ENCODE measurements at regions not wholly inside any gene's neighbourhood (a gene's known extent, or its start where the extent isn't known, plus 50 kb on each side); places are given as distances from the start of the nearest gene placed in this dataset.
"Not testable (repeated sequence)": the region's sequence is repeated elsewhere in the genome, so short reads cannot be mapped to it uniquely, and the experiment has no call there.

DNA sequence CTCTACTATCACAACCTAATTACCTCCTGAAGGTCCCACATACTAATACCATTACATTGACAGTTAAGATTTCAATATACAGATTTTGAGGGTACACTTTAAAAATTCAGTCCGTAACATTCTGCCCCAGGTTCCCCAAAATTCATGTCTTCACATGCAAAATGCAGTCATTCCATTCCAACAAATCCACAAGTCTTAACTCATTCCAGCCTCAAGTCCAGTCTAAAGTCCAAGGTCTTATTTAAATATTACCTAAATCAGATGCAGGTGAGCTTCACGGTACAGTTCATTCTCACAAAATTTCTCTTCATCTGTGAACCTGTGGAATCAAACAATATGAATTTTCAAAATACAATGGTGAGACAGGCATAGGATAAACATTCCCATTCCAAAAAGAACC lies 1332.0 kb downstream of the CDH12 start:
- H3K9me3 Mint-ChIP-seq (ENCODE audit: low read depth); H3K4me3 Mint-ChIP-seq; CTCF ChIA-PET; H3K36me3 Mint-ChIP-seq (ENCODE audit: low read depth); ATAC-seq; POLR2A ChIA-PET; H3K27ac Mint-ChIP-seq; H3K27me3 Mint-ChIP-seq; H3K4me1 Mint-ChIP-seq; intact Hi-C loops (cut with DNase I, micrococcal nuclease); DNase-seq: not testable (repeated sequence)

DNA sequence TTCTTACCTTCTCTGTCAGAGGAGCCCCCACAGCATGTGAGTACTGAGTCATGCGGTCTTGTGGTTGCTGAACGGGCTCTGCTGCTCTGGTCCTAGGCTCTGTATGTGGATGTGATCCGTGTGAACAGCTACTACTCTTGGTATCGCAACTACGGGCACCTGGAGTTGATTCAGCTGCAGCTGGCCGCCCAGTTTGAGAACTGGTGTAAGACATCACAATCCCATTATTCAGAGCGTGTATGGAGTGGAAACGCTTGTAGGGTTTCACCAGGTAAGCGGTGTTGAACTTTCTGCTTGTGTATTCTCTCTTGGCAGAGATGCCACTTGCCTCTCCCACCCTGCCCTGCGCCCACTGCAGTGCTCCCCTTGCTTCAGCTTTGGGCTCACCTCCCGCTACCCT lies 1356.2 kb downstream of the CDH12 start:
- intact Hi-C loops (cut with DNase I, micrococcal nuclease); H3K4me3 Mint-ChIP-seq; H3K27ac Mint-ChIP-seq; ATAC-seq; CTCF ChIA-PET; H3K4me1 Mint-ChIP-seq; H3K9me3 Mint-ChIP-seq (ENCODE audit: low read depth); DNase-seq; H3K27me3 Mint-ChIP-seq; POLR2A ChIA-PET: not testable (repeated sequence)
- H3K36me3 Mint-ChIP-seq (ENCODE audit: low read depth) = peaks cover 12% of the 10 kb centered on the region

DNA sequence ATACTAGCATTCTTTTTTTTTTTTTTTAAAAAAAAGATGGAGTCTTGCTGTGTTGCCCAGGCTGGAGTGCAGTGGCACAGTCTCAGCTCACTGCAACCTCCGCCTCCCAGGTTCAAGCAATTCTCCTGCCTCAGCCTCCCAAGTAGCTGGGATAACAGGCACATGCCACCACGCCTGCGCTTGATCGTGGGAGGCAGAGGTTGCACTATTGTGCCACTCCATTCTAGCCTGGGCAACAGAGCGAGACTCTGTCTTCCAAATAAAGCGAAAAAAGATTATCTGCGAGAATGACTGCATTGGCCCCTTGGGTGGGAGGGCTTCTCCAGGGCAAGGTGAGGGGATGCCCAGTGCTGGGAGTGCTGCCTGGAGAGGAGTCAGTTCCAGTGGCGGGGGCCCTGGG lies 1357.1 kb downstream of the CDH12 start:
- intact Hi-C loops (cut with DNase I, micrococcal nuclease); CTCF ChIA-PET; H3K4me1 Mint-ChIP-seq; H3K27me3 Mint-ChIP-seq; POLR2A ChIA-PET; H3K36me3 Mint-ChIP-seq (ENCODE audit: low read depth); H3K9me3 Mint-ChIP-seq (ENCODE audit: low read depth); H3K27ac Mint-ChIP-seq; H3K4me3 Mint-ChIP-seq; DNase-seq; ATAC-seq: not testable (repeated sequence)

DNA sequence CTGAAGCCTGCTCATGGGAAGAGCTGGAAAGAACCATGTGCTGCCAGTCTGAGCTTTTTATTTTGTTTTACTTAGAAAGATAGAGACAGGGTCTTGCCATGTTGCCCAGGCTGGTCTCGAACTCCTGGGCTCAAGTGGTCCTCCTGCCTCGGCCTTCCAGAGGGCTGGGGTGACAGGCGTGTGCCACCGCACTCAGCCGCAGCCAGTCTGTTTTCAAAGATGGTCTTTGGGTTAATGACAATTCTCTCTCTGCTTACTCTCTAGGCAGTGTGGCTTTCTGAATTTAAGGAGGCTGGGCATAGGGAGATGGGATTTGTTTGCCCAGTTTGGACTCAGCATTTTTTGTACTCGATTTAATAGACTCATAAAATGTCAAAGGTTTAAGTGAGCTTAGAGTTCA lies 1357.9 kb downstream of the CDH12 start:
- H3K9me3 Mint-ChIP-seq (ENCODE audit: low read depth); H3K27me3 Mint-ChIP-seq; intact Hi-C loops (cut with DNase I, micrococcal nuclease); H3K27ac Mint-ChIP-seq; H3K4me1 Mint-ChIP-seq; H3K36me3 Mint-ChIP-seq (ENCODE audit: low read depth); CTCF ChIA-PET; ATAC-seq; H3K4me3 Mint-ChIP-seq; POLR2A ChIA-PET; DNase-seq: not testable (repeated sequence)

DNA sequence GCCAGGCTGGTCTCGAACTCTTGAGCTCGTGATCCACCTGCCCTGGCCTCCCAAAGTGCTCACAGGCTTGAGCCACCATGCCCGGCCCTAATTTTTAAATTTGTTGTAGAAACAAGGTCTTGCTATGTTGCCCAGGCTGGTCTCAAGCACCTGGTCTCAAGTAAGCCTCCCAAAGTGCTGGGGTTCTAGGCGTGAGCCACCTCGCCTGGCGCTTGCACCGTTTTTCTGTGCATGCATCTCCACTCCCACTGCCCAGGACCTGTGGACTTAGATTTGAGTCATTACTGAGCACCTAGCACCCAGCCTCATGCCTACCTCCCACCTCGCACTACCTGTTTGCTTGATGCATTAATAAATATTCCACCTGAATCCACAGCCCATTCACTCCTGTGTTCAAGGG lies 1359.1 kb downstream of the CDH12 start:
- intact Hi-C loops (cut with DNase I, micrococcal nuclease); DNase-seq; POLR2A ChIA-PET; H3K36me3 Mint-ChIP-seq (ENCODE audit: low read depth); CTCF ChIA-PET; H3K9me3 Mint-ChIP-seq (ENCODE audit: low read depth); H3K27me3 Mint-ChIP-seq; H3K4me3 Mint-ChIP-seq; H3K27ac Mint-ChIP-seq; ATAC-seq; H3K4me1 Mint-ChIP-seq: not testable (repeated sequence)

DNA sequence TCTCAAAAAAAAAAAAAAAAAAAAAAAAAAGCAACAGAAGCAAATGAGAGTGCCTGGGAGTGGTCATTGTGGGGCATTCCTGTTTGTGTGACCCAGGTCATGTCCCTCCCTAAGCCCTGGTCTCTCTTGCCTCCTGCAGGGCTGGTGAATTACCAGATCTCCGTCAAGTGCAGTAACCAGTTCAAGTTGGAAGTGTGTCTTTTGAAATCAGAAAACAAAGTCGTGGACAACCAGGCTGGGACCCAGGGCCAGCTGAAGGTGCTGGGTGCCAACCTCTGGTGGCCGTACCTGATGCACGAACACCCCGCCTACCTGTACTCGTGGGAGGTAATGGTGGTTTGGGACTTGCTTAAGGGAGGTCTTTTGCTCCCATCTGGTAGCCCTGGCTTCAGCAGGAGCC lies 1362.0 kb downstream of the CDH12 start:
- H3K27ac Mint-ChIP-seq; ATAC-seq; H3K9me3 Mint-ChIP-seq (ENCODE audit: low read depth); intact Hi-C loops (cut with DNase I, micrococcal nuclease); POLR2A ChIA-PET; H3K36me3 Mint-ChIP-seq (ENCODE audit: low read depth); H3K27me3 Mint-ChIP-seq; CTCF ChIA-PET; DNase-seq; H3K4me1 Mint-ChIP-seq; H3K4me3 Mint-ChIP-seq: not testable (repeated sequence)

DNA sequence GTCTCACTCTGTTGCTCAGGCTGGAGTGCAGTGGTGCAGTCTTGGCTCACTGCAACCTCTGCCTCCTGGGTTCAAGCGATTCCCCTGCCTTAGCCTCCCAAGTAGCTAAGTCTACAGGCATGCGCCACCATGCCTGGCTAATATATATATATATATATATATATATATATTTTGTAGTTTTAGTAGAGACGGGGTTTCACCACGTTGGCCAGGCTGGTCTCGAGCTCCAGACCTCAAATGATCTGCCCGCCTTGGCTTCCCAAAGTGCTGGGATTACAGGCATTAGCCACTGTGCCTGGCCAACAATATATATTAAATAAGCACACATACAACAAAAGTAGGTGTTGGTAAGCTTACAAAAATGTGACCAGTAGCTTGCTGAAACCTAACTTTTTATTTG lies 1364.3 kb downstream of the CDH12 start:
- POLR2A ChIA-PET; ATAC-seq; H3K27me3 Mint-ChIP-seq; DNase-seq; H3K4me1 Mint-ChIP-seq; H3K36me3 Mint-ChIP-seq (ENCODE audit: low read depth); H3K4me3 Mint-ChIP-seq; H3K9me3 Mint-ChIP-seq (ENCODE audit: low read depth); intact Hi-C loops (cut with DNase I, micrococcal nuclease); CTCF ChIA-PET; H3K27ac Mint-ChIP-seq: not testable (repeated sequence)

DNA sequence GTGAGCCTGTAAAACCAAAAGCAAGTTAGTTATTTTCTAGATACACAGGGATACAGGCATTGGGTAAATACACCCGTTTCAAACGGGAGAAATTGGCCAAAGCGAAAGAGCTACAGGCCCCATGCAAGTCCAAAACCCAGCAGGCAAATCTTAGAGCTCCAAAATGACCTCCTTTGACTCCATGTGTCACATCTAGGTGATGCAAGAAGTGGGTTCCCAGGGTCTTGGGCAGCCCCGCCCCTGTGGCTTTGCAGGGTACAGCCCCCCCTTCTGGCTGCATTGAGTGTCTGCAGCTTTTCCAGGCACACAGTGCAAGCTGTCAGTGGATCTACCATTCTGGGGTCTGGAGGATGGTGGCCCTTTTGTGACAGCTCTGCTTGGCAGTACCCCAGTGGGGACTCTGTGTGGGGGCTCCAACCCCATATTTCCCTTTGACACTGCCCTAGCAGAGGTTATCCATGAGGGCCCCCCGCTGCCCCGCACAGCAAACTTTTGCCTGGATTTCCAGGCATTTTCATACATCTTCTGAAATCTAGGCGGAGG lies 1367.6 kb downstream of the CDH12 start:
- DNase-seq; H3K4me1 Mint-ChIP-seq; H3K9me3 Mint-ChIP-seq (ENCODE audit: low read depth); intact Hi-C loops (cut with DNase I, micrococcal nuclease); H3K27me3 Mint-ChIP-seq; H3K27ac Mint-ChIP-seq; H3K4me3 Mint-ChIP-seq; CTCF ChIA-PET; ATAC-seq; POLR2A ChIA-PET: not testable (repeated sequence)
- H3K36me3 Mint-ChIP-seq (ENCODE audit: low read depth) = peaks cover 13% of the 10 kb centered on the region

DNA sequence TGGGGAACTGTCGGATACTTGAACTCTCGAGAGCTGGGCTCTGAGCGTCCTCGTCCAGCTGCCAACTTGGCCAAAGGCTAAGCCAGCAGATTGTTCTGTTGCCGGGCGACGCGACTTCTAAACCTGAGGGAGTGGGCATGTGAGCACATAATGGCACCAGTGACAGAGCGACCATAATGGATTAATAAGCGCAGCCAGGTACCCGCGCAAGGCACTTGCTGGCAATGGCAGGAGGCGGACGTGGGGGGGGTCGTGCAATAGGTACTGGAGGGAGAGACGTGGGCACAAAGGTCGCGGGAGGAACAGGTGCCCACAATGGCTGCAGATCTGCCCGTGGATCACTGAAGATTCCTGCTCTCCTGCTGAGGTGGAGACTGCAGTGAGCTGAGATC lies 1368.7 kb downstream of the CDH12 start:
- CTCF ChIA-PET, H3K27me3 Mint-ChIP-seq: not testable (repeated sequence)

DNA sequence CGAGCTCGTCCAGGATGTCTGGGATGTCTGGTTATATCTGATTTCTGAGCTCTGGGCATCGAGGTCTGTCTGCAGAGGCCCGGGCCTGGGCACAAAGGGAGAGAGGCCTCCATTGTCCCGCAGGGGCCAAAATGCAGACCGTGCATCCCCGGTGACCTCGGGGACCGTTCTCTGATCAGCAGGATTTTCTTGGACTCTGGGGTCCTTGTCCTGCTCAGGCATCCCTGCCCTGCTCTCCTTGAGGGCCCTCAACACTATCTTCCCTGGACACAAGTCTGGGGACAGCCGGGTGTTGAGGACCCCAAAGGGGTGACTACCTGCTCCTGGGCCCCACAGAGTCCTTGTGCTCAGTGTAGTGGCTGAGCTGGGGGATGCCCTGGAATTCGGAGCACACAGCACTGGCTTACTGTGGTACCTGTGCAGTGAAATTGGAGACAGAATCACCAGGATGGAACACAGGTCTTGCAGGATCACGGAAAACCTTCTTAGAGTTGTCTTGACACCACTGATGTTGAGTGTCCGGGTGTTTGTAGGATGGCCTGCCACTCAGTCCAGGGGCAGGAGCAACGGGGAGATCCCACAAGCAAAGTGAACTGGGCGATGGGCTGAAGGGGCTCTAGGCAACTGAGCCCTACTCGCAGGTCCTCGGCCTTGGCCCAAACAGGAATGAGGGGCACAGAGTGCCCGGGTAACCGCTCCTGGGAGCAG lies 1369.2 kb downstream of the CDH12 start:
- POLR2A ChIA-PET; H3K27me3 Mint-ChIP-seq; intact Hi-C loops (cut with DNase I, micrococcal nuclease); DNase-seq; H3K4me1 Mint-ChIP-seq; CTCF ChIA-PET; ATAC-seq; H3K4me3 Mint-ChIP-seq; H3K27ac Mint-ChIP-seq; H3K9me3 Mint-ChIP-seq (ENCODE audit: low read depth): not testable (repeated sequence)
- peaks cover 13% of the 10 kb centered on the region for H3K36me3 Mint-ChIP-seq (ENCODE audit: low read depth)

More for the DNA sequence above, 1368.7 kb downstream of the CDH12 start:
- H3K4me3 Mint-ChIP-seq; H3K9me3 Mint-ChIP-seq (ENCODE audit: low read depth); H3K4me1 Mint-ChIP-seq; intact Hi-C loops (cut with DNase I, micrococcal nuclease); DNase-seq; POLR2A ChIA-PET; ATAC-seq; H3K27ac Mint-ChIP-seq: not testable (repeated sequence)
- H3K36me3 Mint-ChIP-seq (ENCODE audit: low read depth) = peaks cover 13% of the 10 kb centered on the region

DNA sequence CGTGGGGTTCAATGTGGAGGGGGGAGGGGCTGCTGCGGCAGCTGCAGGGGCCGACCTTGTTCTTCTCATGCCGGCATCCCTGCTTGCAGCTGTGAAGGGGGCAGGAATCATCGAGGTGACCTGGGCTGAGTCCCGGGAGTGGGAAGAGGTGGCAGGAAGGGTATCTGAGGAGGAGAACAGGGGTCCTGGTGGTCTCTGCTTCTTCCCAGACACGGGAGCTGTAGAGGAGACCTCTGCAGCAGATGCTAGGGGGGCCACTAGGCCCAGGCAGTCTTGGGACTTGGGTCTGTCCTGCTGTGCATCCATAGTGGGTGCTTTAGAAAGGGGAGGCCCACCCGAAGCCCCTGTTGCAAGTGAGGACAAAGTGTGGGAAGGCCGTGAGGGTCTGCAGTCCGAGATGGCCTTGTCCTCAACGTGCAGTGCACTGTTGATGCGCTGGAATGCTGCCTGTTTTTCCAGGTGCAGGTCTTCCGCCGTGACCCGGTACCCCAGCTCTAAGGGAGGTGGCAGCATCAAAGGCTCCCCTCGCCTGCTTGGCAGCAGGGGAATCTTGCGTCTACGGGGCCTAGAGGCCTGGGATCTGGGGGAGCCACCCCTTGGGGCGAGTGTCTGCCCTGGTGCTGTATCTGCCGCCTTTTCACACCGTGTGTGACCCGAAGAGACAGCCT lies 1370.0 kb downstream of the CDH12 start:
- DNase-seq; H3K27me3 Mint-ChIP-seq; H3K4me3 Mint-ChIP-seq; intact Hi-C loops (cut with DNase I, micrococcal nuclease); H3K27ac Mint-ChIP-seq; H3K4me1 Mint-ChIP-seq; CTCF ChIA-PET; H3K9me3 Mint-ChIP-seq (ENCODE audit: low read depth); ATAC-seq; POLR2A ChIA-PET: not testable (repeated sequence)
- H3K36me3 Mint-ChIP-seq (ENCODE audit: low read depth) = peaks cover 15% of the 10 kb centered on the region

DNA sequence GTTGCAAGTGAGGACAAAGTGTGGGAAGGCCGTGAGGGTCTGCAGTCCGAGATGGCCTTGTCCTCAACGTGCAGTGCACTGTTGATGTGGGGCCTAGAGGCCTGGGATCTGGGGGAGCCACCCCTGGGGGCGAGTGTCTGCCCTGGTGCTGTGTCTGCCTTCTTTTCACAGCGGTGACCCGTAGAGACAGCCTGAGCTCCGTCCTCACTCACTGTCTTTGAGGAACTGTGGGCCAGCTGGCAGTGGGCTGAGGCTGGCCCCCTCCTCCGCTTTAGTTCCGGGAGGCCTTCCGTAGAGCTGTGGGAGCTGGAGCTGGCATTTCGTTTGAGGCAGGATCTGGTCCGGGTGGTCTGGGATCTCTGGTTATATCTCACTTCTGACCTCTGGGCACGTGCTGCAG lies 1370.6 kb downstream of the CDH12 start:
- intact Hi-C loops (cut with DNase I, micrococcal nuclease); H3K27me3 Mint-ChIP-seq; H3K27ac Mint-ChIP-seq; DNase-seq; POLR2A ChIA-PET; H3K4me3 Mint-ChIP-seq; ATAC-seq; H3K9me3 Mint-ChIP-seq (ENCODE audit: low read depth); H3K4me1 Mint-ChIP-seq; CTCF ChIA-PET: not testable (repeated sequence)
- peaks cover 15% of the 10 kb centered on the region for H3K36me3 Mint-ChIP-seq (ENCODE audit: low read depth)

Measured in activated CD4-positive, alpha-beta T cell treated with anti-CD3 and anti-CD28 coated beads for 36 hours (primary cell).